ENCODE measurements at regions not wholly inside any gene's neighbourhood (a gene's known extent, or its start where the extent isn't known, plus 50 kb on each side); places are given as distances from the start of the nearest gene placed in this dataset.

DNA sequence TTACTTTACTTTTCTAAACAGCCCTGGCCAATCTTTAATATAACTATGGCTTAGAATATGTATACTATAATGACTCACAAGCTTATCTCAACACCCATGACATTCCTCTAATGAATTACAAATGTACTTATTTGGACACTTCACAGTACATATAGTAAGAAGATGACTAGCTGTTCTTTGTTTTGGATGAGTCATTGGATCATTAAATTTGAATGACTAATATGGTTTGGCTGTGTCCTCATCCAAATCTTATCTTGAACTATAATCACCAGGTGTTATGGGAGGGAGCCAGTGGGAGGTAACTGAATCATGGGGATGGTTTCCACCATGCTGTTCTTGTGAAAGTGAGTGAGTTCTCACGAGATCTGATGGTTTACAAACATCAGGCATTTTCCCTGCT lies 807.5 kb upstream of the SORCS1 start:
- TF ChIP-seq, protein P1, sequence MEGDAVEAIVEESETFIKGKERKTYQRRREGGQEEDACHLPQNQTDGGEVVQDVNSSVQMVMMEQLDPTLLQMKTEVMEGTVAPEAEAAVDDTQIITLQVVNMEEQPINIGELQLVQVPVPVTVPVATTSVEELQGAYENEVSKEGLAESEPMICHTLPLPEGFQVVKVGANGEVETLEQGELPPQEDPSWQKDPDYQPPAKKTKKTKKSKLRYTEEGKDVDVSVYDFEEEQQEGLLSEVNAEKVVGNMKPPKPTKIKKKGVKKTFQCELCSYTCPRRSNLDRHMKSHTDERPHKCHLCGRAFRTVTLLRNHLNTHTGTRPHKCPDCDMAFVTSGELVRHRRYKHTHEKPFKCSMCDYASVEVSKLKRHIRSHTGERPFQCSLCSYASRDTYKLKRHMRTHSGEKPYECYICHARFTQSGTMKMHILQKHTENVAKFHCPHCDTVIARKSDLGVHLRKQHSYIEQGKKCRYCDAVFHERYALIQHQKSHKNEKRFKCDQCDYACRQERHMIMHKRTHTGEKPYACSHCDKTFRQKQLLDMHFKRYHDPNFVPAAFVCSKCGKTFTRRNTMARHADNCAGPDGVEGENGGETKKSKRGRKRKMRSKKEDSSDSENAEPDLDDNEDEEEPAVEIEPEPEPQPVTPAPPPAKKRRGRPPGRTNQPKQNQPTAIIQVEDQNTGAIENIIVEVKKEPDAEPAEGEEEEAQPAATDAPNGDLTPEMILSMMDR (conservative IDR thresholded peaks at IDR 0.05 in 1 of 2, IDR thresholded peaks at IDR 0.05 in 1 of 2; ENCODE audit: low read depth in 1 of 2, low read length in 2 of 2) = no peak
- TF ChIP-seq EZH2 (IDR thresholded peaks at IDR 0.05; ENCODE audit: low read length, missing control alignments) = no peak

Data from fibroblast of lung (primary cell).